Stimulated activated CD4-positive, alpha-beta T cell treated with anti-CD3 and anti-CD28 coated beads, Interleukin-4, amount 100 ng/mL, for 1 hour (primary cell): ENCODE measurements at regions not wholly inside any gene's neighbourhood (a gene's known extent, or its start where the extent isn't known, plus 50 kb on each side); places are given as distances from the start of the nearest gene placed in this dataset.

Experiments
- DNase-seq: peaks from one replicate; pipeline ENCODE4 v3.0.0-alpha.2; 2020

DNA sequence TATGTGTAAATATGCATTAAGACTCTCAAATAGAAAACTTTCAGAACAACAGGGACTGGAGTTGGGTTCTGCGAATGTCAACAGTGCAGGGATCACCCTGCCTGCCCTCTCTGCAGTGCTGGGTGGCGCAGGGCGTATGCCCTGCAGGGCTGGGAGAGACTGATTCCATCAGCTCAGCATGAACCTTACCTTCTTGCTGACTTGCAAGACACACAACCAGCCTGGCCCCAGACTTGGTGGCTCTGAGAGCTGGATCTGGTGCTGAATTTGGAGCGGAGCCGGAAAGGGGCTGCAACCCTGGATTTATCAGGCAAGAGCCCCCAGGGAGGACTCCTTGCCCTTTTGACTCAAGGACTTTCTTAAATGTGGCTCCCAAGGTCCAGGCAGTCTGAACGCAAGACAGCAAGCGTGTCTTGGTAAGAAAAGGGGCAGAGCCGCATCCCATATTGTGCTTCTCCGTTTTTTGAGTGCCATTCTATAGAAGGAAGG is 376.0 kb upstream of the IRX2 start:
- DNase-seq, result no peak

DNA sequence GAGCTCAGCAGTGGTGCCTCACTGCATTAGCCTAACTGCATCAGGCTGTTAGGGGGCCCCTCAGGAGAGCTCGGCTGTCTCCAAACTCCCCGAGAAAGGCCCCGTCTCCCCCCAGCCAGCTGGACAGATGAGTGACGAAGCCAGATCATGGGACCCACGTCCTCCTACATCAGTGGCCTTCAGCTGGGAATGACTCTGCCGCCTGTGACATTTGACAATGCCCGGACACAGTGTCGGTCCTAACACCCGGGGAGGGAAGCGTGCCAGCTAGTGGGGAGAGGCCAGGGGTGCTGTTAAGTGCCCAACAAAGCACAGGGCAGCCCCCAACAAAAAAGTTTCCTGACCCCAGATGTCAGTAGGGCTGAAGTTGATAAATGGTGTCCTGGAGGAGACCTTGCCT is 375.2 kb upstream of the IRX2 start:
- DNase-seq, result no peak

DNA sequence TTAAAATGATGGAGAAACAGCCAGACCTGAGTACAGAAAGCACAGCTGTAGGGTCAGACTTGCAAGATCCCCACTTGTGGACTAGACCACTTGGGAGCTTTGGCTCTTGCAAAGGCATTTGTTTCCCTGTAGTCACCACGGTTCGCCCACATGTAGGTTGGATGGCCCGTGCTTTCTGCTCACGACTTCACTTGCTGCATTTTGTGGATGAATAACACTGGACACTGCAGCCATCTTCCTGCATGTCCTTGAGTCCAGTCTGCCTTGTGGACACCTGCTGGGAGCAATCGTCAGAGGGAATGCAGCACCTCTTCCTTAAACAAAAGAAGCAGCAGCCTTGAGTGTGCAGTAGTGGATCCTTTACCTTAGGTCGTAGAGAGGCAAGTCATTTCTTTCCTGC is 372.9 kb upstream of the IRX2 start:
- no peak for DNase-seq

DNA sequence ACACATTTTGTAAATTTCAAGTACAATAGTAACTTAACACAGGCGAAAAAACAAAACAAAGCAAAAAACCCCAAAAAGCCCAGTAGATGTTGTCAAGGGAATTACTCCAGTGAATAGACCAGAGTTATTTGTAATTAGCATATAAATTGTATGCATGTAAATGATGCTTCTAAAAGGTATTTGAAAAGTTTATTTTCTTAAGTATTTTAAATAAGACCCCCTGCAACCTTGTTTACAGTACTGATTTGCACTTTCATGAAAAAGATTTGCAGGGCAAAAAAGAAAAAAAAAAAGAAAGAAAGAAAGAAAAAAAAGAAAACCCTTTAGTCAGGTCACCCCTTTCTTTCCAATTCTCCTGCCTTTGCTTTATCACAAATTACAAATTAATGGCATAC is 372.3 kb upstream of the IRX2 start:
- DNase-seq, result no peak

DNA sequence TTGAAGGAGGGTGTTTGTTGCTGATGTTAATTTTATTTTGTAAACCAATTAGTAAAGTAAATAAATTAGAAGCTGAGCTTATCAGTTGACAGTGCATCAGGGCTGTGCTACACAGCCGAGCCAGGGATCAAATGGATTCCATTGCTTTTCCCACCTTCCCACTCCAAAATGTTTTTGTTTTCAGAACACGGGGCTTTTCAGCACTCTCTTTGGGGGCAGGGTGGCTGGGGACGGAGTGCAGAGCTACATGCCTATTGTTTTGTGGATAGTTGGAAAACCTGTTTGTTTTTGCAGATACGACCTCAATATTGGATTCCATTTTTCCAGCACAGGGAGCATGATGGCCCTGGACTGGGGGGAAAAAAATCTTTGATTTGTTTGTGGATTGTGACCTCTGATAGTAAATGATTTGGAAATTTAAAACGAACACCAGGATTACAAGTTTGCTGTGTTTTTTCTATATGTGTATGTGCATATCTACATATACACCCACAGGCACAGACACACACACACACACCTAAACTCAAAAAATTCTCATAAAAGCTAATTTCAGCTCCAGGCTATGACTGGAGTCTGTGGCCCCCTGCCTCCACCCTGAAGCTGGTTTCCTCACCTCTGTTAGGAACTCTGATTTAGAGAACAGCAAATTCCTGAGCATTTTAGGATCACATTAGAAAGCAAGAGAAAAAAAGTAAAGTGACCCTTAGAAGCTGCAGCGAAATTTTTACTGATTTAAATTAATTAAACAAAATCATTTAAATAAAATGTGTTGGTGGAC is 371.7 kb upstream of the IRX2 start:
- DNase-seq, result no peak

DNA sequence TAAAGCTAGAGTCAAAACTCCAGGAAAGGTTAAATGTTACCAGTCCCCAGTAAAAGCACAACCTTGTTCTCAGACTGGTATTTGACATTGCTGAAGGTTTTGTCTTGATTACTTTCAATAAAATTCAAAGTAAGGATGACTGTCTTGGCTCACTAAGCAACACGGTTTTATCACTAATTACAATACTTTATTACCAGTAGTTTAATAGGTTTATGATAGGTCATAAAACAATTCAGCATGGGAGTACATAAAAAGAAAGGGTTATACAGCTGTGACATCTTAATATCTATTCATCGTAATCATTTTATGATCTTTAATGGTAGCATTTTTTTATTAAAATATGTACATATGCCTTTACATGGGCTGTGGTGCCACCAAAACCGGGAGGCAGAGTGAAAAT is 370.7 kb upstream of the IRX2 start:
- DNase-seq, result no peak

DNA sequence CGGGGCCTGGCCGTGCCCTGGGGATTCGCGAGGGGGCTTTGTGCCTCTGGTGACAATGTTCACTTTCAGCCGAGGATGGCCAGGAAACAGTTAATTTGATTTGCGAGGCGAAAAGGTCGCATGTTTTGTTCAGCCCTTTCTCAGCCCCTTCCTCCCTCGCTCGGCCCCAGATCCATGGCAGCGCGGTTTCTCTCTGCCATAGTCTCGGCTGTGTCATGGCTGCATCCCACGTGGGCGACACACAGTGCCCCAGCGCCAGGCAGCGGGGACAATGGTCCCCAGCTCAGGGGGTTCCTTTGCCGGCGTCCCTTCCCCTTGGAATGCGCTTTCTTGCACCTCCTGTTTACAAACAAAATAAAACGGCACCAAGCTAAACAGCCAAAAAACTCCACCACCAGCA is 370.3 kb upstream of the IRX2 start:
- no peak for DNase-seq

DNA sequence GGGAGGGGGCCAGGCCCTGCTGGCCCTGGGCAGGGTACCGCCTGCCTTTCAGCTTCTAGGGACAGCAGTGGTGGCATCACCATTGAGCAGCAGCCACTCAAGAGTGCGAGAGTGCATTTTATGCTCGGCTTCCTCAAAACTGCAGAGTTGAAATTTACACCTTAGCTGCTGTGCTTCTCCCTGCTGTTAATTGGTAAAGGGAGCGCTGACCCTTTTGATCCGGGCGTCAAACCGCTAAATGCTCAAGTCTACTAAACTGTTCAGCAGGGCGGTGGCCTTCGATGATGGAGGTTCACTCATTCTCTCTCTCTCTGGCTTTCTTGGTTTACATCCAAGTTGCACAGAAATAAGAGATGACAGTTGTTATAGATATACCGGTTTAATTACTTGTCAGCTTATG is 368.6 kb upstream of the IRX2 start:
- no peak for DNase-seq

DNA sequence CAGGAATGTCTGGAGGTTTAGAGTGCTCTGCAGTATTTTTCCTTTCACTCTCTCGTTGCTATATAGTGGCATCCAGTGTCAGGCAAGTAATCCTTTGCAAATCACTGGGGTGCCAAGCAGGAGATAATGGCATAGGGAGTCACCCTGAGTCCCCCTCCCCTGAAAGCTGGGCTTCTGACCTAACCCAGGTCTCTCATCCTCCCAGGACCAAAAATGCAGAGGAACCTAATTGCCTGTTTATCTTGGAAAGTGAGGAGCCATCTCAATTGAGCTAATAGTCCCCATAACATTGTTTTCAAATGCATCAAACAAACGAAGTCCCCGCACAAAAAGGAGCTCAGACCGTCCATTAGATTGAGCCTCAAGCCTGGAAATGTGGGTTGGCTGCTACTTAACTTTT is 368.0 kb upstream of the IRX2 start:
- DNase-seq, result no peak

DNA sequence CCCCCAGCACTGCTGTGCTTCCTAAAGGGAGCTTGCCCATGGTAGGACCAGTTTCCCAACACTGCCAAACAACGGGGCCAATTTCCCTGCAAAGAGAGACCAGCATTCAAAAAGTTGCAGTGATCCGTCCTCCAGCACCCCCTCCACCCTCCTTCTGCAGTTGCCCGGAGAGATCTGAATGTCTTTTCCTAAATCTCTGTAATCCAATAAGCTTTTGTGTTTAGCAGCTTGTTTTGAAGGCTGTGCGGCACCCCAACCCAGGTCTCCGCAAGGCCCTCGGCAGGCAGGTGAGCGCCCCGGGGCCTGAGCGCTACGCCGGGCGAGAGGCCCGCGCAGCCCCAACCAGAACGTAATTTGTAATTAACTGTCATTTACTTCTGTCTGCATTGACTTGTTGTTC is 366.9 kb upstream of the IRX2 start:
- DNase-seq, result no peak

DNA sequence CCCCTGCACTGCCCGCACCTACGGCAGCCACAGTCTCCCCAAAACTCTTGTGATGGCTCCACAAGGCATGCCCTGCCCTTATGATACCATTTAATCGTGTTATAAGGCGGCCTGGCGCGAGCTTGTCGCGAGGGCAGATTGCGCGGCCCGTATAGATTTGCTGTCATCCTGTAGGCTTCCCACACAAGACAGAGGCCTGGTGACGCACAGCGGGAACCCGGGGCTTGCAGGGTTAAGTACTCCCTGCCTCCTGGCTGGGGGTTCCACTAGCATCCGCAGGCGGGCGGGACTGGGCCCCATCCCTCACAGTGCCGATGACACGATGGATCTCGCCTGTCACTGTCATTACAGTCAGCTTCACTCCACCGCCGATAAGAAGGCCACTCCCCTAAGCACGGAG is 364.9 kb upstream of the IRX2 start:
- DNase-seq, result no peak

DNA sequence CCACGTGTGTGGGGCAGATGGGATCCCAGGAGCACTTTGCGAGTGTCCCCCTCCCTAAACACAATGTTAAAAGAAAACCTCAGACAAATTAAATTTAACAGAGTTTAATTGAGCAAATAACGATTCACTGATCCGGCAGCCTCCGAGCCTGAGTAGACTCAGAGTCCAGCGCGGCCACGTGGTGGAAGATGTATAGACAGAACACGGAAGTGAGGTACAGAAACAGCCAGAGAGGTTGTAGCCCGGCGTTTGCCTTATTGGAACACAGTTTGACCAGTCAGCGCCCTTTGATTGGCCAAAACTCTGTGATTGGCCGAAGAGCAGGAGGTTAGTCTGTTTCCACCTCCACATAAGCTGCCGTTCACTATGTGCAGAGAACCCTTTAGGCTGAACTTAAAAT is 363.0 kb upstream of the IRX2 start:
- DNase-seq, result no peak

DNA sequence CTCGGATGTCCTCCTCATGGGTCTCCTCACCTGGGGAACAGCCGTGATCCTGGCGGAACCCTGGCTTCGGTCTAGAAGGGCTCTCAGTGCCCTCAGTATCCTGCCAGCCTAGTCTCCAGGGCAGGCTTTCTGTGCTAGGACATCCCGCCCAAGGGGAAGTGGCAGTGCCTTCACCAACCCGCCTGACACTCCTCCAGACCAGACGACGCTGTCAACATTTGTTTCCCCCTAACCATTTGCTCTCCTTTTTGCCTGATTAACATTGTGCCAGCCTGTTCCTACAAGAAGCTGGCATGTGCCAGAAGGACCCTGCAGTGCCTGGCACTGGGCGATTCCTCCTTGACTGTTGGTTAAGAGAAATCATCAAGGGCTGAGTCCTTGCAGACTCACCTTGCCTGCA is 358.9 kb upstream of the IRX2 start:
- no peak for DNase-seq

DNA sequence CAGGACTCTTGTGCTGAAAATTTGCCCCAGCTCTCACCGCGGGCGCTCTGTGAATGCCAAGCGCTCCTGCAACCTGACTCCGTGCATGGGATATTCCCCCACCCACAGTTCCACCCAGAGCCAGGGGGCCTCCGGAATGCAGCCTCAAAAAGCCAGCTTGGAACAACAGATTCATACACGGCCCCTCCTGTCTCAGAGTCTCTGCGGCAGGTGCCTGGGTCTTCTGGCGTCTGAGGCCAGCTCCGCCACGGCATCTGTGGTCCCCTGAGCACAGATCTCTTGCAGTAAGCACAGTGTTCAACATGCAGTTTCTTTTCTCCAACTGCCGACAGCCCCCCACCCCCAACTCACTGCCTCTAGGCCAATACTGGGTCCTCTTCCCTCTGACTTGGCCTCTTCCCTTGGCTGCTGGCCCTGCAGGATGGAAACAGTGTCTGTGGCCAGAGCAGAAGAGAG is 355.7 kb upstream of the IRX2 start:
- DNase-seq, result no peak

DNA sequence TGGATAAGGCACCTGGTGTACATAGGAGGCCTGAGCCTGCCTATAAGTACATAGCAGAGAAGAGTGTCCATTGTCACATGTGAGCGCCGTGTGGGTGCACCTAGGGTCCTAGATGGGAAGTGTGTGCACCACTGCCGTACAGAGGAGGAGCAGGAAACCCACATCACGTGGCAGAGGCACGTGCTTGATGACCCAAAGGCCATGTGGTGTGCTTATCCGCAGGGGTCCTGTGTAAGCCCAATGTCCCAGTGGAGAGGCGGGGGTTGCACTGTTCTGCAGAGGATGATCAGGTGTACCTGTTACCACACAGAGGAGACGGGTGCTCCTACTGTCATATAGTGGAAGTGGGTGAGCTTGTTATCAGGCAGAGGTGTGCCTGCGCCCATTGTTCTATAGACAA is 354.1 kb upstream of the IRX2 start:
- DNase-seq, result no peak

DNA sequence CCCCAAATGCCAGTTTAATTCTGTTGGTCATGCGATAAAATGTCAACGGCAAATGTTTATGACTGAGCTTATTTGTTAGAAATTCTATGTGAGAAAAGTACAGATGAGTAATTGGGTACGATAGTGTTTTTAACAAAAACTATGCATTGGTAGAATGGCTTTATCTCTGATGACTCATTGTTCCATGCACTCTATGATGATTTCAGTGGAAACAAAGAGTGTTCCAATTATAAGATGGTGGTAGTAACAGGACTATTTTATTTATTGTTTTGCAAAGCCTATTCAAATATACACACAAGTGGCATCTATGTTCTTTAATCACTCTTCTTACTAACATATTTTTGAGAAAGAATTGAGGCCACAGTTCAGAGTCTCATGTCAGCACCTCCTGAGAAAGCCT is 353.7 kb upstream of the IRX2 start:
- DNase-seq, result no peak

DNA sequence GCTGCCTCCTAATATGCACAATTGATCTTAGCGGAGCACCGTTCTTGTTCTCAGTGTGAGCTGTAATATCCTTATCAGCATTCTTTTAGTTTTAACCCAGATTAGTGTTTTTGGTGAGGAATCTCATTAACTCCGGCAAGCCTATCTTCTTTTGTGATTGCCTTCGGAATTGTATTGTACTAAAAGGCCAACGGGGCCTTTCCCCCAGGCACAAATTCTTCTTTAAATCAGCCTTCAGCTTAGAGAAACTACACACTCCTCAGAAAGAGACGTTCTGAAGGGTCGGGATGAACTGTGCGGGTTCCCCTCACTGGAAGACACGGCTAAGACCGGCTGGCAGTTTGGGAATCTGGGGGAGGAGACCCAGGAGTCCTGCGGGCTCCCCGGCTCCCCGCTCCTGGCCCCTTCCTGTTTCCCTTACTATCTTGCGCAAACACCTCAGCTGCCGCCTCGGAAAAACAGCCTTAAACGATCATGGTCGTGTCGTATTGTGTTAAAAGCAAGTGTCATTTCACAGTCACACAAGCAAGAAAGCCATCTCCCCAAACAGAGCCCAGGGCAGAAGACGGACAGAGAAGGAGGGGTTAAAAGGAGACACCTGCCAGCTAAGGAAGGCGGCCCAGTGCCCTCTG is 353.1 kb upstream of the IRX2 start:
- no peak for DNase-seq

DNA sequence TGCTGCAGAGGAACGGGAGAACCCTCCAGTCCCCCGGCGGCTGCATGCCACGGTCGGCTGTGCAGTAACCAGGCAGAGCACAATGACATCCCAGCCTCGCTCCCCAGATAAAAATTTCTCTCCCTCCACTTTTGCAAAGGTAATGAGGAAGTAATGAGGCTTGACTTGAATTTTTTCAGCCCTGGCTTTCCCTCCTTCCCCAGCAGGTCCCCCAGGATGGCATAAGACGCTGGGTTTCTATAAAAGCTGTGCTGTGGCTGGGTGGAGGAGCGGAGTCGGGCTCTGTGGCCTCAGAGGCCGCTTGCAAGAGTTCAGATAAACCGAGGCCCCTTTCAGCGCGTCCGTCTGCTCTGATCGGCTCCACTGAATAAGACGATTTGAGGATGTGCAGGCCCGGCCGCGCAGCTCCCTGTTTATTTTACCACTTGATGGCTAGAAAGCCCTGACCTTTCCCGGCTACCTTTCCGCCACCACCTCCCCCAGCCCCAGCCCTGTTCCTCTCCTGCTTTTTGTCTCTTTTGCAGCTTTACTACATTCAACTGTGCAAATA is 351.9 kb upstream of the IRX2 start:
- DNase-seq, result no peak

DNA sequence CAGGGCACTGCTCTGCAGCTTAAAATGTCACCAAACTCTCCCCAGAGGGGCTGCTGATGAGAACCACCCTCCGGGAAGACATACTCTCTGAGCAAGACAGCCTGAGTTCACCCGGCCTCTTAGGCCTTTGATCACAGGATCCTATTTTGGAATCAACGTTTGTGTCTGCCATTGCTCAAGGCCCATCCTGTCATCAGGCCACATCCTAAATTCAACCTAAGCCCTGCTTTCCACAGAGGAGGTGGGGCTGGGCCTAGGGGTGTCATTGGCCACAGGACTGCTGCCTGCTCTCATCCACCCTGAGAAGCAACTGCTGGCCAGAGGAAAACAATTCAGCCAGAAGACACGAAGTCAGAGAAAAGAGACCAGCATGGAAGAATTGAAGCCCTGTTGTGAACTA is 351.1 kb upstream of the IRX2 start:
- DNase-seq, result no peak

DNA sequence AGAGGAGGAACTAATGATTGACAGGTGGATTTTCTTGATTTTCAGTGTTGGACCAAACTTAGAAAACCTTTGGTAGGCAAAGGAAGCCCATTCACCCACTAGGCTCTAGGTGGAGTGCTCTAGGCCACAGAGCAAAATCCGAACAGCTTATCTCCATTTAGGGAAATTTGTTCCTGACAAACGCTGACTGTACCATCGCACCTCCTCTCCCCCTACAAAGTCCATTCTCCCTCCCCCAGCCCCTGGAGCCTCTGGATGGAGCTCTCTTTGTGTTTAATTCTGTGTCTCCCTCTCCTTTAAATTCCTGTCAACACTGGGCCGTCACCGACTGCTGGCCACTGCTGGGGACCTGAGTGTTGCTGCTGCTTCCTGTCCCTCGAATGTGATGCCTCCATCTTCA is 350.1 kb upstream of the IRX2 start:
- no peak for DNase-seq

DNA sequence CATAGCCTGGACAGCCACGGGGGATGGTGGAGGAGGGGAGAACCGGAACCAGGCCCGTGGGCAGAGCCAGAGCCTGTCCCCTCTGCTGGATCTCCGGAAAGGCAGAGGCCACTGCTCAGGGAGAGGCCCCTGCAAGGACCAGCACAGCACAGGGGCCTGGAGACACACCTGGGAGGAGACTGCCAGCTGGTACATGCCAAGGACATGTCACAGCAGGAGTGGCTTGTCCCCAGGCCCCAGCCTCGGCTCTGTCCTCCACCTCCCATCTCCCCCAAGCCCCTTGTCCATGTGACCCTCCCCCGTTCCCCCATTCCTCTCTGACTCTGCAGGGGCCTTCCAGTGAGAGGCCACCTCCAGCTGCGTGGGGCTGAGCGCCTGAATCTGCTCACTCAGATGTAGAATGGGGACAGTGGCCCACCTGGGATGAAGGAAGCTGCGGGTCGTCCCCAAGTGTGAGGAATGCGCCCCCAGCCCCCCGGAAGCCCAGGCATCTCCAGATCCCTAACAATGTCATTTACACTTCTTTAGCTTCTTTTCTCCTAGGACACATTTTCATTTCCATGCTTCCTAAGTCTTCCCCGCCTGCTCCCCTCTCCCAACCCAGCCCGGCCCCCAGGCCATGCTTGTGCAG is 349.6 kb upstream of the IRX2 start:
- no peak for DNase-seq

DNA sequence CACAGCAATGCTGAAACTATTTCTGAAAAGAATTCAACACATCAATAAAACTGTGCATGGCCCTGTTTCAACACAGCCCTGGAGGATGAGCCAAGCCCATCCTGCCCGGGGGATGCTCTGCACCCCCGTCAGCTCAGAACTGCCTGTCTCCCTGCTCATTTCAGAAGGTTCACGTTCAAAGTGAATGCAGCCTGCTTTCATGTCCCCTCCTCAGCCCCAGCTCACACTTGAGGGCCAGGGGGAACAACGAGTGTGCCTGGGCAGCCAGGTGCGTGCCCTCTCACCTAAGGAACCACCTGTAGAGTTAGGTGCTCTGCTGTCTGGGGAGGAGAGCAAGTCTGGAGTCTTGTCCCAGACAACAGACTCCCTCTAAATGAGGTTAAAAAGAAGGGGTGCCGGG is 348.5 kb upstream of the IRX2 start:
- DNase-seq, result no peak

DNA sequence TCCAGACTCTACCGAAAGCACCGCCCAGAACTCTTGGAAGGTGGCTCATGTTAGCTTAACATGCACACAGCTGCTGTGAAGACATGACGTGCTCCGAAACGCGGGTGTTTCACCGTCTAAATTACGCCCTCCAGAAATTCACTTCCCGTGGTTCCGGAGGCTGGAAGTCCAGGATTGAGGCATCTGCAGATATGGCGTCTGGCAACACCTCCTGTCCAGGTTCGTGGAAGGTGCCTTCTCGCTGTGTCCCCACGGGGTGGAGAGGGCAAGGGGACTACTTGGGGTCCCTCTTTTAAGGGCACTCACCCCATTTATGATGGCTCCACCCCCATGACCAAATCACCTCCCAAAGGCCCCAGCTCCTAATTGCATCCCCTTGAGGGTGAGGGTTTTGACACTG is 348.0 kb upstream of the IRX2 start:
- no peak for DNase-seq

DNA sequence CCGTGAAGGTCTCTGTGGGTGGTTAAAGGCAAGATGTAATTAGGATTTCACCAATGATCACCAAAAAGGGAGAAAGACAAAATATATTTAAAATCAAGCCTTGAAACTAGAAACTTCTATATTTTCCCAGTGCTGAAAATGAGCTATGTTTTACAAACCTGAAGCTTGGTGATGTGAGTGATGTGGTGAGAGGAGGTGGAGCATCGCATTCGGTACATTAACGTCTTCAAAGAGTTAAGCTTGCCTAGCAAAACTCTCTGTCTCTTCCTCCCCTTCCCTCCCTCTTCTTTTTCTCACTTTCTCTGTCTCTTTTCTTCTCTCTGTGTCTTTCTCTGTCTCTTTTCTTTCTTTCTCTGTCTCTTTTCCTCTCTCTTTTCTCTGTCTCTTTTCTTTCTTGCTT is 347.3 kb upstream of the IRX2 start:
- DNase-seq, result no peak
